ENCODE measurements at regions not wholly inside any gene's neighbourhood (a gene's known extent, or its start where the extent isn't known, plus 50 kb on each side); places are given as distances from the start of the nearest gene placed in this dataset.
"Not testable (repeated sequence)": the region's sequence is repeated elsewhere in the genome, so short reads cannot be mapped to it uniquely, and the experiment has no call there.

DNA sequence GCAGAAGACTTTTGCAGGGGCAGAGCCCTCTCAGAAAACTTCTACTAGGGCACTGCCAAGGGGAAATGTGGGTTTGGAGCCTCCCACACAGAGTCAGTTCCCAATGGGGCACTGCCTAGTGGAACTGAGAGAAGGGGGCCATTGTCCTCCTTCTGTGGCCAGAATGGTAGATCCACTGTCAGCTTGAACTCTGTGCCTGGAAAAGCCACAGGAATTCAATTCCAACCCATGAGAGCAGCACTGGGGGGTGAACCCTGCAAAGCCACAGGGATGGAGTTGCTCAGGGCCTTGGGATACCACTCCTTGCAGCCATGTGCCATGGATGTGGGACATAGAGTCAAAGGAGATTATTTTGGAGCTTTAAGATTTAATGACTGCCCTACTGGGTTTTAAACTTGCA, 262.2 kb upstream of the SEMA3C start:
- no peak for DNase-seq (ENCODE audit: low spot score)

DNA sequence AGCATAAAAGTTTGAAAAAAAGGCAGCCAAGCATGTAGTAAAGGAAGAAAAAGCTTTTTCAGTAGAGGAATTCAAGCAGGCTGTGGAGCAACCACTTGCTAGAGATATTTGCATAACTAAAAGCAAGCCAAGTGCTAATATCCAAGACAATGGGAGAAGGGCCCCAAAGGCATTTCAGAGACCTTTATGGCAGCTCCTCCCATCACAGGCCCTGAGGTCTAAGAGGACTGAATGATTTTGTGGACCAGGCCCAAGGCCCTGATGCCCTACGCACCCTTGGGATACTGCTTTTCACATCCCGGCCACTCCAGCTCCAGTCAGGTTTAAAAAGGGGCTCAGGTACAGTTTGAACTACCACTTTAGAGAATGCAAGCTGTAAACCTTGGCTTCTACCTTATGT, 261.7 kb upstream of the SEMA3C start:
- DNase-seq (ENCODE audit: low spot score), result no peak

DNA sequence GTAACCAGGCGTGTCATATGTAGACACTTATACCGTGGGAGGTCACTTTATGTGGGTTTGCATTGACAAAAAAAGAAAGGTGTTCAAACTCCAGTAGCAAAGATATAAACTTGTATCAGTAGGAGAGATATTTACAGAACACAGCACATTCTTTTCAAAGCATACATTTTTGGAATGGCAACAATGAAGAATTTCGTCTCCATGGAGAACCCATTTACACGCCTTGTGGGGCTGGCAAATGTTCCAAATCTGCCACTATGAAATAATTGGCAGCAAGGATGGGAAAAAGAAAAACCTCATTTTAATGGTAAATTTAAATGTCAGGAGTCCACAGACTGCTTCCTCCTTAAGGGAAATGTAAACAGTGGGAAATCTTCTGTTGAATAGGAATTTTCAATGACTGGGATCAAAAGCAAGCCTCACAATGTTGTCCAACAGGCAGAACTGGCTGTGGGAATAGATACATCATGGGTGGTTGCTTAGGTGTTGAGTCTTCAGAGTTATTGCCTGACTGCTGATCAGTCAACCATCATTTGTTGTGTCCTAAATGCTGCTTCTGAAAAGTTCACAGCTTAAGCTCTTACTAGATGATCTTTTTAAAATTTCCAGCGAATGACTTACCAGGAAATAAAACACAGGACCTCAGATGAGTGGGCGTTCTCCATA, 256.6 kb upstream of the SEMA3C start:
- DNase-seq (ENCODE audit: low spot score), result no peak

DNA sequence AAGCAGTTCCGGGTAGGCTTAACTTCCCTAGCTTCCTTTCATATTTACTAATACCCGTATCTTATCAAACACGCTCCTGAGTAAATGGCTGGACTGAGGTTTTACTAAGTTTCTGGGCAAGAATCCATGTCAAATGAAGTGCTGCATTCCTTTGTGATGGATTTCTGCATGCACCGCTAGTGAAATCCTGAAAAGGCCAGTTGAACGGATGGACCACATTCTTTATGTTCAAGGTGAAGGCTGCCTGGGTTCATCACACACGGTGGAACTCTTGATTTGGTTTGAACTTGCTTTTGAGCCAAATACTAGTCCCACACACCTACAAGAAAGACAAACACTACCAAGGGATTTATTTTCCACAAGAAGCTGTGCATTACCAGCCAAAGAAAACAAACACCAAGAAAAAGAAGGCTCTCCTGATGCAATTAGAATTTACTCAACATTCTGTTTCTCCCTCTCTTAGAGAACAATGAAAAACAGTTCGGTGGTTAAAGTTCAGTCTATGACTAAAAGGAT, 255.0 kb upstream of the SEMA3C start:
- DNase-seq (ENCODE audit: low spot score), result peak; percentile 13

DNA sequence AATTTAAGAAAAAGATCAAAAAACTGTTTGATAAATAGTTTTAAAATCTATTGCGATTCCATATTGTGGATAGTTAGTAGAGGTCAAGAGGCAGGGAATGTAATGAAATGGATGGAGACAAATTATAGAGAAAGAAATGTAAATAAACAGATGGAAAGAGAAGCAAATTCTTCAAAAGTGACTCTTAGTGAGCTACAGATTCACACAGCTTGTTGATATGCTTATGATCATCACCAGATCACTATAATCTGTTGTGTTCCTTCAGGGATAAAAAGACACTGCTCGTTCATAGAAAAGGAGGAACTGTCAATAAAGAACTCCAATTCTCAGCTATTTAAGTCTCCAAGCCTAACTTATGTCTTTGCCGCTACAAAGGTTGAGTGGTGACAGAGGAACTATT, 251.4 kb upstream of the SEMA3C start:
- DNase-seq (ENCODE audit: low spot score), result no peak

DNA sequence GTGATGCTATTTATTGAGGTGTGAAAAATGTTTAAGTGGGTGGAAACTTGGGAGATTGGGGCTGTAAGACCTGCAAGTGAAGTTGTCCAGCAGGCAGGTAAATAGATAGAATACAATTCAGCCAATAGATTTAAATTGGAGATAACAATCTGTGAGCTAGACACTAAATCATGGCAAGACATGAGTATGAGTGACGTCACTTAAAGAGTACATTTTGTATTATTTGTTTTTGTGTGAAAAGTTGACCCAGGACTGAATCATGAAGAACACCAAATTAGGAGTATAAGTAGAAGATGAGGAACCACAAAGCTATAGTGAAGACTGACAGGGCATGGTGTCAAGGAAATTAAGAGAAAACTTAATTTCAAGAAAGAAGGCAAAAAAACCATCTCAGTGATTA, 249.1 kb upstream of the SEMA3C start:
- DNase-seq (ENCODE audit: low spot score), result no peak

DNA sequence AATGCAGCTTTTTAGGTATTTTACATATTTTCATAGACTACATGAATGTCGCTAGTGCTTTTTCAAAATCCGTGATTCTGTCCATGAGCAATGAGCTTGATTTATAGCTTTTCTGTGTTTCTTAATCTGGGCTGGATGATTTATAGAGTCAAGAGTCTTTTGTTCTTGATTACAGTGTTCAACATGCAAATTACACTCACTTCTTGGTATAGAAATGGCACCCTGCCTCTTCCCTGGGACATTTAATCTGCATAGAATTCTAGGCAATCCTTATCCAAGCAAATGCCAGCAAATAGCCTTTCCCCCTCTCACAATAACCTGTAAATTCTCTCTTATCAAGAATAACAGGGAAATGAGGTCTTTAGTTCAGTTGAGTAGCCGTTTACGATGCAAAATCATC, 246.2 kb upstream of the SEMA3C start:
- no peak for DNase-seq (ENCODE audit: low spot score)

DNA sequence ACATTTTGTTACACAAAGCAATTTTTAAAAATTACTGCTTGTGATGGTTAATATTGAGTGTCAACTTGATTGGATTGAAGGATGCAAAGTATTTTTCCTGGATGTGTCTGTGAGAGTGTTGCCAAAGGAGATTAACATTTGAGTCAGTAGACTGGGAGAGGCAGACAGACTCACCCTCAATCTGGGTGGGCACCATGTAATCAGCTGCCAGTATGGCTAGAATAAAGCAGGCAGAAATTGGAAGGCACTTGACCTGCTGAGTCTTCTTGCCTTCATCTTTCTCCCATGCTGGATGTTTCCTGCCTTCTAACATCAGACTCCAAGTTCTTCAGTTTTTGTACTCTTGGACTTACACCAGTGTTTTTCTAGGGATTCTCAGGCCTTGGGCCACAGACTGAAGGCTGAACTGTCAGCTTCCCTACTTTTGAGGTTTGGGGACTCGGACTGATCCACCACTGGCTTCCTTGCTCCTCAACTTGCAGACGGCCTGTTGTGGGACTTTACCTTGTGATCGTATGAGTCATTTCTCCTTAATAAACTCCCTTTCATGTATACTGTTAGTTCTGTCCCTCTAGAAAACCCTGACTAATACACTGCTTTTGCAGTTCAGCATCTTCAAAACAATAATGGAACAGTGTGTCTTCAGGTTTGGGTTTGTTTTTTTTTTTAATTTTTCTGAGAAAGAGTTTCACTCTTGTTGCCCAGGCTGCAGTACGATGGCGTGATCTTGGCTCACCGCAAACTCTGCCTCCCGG, 244.1 kb upstream of the SEMA3C start:
- DNase-seq (ENCODE audit: low spot score), result no peak

DNA sequence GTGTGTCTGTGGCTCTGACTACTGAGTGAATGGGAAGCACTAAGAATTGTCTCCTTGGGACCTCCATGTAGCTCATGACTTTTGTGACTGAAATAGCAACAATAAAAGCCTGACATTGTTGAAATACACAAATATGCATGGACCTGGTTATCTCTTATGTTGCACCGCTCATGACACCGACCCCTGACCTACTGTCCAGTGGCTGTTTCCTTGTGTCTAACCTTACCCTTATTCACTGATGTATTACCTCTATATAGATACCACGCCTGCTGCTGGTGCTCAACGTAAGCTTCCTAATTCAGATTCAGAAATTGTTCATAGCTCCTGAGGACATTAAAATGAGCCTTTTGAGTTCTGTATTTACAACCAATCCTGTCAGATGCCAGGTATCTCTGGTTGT, 243.4 kb upstream of the SEMA3C start:
- no peak for DNase-seq (ENCODE audit: low spot score)

DNA sequence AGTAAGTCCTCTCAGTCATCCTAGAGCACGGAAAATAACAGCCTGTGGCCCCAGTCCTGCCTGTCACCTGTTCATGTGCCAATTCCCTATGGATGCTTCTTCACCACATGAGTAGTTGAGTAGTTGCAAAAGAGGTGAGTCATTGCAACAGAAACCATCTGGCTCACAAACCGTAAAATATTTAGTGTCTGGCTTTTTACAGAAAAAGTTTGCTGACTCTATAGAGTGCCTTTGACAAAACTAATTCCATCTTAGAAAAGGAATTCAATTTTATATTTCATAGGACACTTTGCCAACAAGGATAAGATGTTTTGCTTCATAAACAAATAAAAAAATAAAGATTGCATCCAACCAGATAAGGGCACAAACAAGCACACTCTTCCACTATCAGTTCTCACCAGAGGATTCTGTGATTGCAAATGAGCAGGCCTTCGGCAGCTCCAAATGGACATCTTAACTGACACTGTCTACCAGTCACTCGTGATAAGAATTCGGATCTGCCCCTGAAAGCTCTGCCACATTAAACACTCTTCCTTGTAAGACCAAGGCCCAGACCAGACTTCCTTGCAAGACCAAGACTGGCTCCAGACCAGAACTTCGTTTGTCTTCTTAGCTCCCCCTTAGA, 242.7 kb upstream of the SEMA3C start:
- peak; percentile 92 for DNase-seq (ENCODE audit: low spot score)

DNA sequence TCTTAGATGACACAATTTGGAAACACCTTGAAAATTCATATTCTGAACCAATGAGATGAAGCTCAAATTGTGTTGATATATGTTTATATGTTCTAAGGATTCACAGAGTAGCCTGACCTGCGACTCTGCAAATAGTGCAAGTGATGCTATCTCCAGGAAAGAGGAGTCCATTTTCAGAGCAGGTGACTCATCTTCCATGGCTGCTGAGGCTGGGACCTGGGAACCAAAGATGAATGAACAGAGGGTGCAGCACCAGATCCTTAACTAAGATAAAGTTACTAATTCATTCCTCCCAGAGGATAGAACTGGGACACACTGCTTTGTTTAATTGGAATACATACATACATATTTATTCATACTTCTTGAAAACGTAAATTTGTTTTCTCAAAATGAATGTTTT, 240.6 kb upstream of the SEMA3C start:
- no peak for DNase-seq (ENCODE audit: low spot score)

DNA sequence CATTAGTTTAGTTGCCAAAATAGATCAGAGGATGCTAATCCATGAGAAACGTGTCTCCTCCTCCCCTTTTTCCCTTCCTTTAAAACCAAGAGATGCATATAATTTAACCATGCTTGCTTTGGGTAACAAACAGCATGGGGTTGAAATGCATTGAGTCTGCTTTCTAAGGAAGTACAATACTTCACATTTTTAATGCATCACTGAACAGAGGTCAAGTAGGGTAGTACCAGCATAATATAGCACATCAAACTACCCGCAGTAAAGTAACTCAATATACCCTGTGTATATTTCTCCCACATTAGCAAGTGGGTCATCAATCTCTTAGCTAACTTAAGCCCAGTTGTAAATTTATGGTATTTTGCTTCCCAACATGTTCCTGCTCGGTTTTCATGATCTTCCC, 239.3 kb upstream of the SEMA3C start:
- DNase-seq (ENCODE audit: low spot score), result no peak

DNA sequence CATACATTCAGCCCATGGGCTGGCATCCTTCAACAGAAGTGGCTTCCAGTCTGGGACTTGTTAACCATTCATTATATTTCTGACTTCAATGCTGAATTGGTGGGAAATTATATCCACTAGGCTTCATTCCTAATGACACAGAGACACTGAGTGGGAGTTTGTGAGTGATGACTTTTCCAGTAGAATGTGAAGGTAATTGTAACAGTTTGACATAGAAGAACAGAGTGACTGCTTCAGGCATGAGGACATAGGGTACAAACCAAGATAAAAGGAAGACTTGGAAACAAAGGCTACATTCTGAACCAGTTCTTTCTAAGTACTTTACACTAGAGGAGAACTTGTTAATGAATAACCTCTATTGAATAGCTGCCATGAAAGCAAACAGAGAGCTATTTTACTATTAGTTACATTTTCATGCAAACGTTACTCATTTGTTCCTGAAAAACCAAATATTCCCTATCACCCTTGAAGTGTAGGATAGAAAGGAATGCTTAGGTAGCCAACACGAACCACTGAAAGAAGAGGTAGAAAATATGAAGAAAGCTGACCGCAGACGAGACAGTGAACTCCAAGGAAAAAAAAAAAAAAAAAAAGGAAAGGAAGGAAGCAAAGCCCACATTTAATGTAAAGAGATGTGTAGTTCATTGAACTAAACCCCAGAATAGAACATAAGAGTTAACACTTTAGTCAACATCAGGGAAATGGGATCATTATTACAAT, 237.0 kb upstream of the SEMA3C start:
- DNase-seq (ENCODE audit: low spot score), result no peak

DNA sequence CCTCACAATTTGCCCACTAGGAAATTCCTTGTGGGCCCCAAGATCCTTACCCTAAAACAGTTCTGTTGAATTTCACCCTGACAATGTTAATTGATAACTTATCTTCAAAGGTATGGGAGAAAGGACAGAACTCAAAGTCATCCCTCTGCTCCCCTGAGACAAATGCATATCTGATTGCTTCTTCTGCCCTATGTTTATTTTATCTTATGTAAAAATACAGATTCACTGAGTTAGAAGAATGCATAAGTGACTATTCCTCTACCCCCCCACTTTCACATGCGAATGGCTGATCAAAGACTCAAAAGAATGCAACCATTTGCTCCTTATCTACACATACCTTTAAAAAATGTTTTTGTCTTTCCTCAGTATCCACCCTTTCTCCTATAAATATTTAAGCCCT, 235.7 kb upstream of the SEMA3C start:
- no peak for DNase-seq (ENCODE audit: low spot score)

DNA sequence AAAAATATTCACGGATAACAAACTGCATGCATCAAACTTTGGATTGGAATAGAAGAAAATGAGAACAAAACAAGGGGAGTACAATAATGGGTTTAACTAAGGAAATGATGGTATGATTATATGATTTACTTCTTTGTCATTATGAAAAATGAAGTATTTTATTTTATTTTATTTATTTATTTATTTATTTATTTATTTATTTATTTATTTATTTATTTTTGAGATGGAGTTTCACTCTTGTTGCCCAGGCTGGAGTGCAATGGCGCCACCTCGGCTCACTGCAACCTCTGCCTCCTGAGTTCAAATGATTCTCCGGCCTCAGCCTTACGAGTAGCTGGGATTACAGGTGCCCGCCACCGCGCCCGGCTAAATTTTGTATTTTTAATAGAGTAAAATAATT, 234.1 kb upstream of the SEMA3C start:
- DNase-seq (ENCODE audit: low spot score), result not testable (repeated sequence)

DNA sequence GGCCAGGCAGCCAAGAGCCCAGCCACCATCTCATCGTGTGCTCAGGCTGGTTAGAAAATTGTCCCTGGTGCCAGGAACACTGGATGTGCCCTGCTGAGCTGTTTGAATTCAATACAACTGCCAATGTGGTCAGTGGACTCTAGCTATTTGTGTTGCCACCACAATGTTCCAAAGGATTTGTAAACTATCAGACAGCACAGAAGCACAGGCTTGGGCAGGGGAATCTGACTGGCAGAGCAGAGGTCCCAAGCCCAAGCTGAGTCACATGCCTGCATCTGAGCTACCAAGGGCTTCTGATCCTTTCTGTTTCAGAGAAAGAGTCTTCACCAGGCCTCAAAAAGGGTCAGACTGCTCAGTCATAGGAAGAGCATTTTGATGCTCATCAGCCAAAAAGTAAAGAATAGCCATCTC, 232.1 kb upstream of the SEMA3C start:
- DNase-seq (ENCODE audit: low spot score), result peak; percentile 13

DNA sequence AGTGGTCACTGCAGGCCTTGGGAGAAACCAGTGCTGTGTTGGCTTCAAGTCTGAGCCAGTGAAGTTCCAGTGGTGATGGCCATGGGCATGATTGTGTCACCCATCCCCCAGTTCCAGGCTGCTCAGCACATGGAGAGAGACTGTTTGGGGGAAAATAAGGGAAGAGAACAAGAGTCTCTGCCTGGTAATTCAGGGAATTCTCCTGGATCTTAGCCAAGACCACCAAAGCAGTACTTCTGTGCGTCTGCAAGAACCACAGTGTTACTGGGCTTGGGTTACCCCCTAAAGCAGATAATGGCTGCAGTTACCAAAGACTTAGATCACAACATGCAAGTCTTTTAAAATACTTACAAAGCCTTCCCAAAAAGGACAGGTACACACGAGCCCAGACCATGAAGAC, 225.0 kb upstream of the SEMA3C start:
- no peak for DNase-seq (ENCODE audit: low spot score)

DNA sequence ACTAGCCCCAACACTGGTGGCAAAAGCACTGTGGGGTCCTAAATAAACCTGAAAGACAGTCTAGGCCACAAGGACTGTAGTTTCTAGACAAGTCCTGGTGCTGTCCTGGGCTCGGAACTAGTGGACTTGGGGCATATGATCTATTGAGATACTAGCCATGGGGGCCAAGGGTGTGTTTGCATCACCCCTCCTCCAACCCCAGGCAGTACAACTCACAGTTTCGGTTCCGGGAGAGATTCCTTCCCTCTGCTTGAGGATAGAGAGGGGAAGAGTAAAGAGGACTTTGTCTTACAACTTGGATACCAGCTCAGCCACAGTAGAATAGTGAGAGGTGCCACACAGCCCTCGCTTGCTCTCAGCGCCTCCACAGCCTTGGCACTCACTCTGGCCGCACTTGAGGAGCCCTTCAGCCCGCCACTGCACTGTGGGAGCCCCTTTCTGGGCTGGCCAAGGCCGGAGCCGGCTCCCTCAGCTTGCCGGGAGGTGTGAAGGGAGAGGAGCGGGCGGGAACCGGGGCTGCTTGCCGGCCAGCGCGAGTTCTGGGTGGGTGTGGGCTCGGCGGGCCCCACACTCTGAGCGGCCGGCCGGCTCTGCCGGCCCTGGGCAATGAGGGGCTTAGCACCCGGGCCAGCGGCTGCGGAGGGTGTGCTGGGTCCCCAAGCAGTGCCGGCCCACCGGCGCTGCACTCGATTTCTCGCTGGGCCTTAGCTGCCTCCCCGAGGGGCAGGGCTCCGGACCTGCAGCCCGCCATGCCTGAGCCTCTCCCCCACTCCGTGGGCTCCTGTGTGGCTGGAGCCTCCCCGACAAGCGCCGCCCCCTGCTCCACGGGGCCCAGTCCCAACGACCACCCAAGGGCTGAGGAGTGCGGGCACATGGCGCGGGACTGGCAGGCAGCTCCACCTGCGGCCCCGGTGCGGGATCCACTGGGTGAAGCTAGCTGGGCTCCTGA, 222.7 kb upstream of the SEMA3C start:
- DNase-seq (ENCODE audit: low spot score), result not testable (repeated sequence)

DNA sequence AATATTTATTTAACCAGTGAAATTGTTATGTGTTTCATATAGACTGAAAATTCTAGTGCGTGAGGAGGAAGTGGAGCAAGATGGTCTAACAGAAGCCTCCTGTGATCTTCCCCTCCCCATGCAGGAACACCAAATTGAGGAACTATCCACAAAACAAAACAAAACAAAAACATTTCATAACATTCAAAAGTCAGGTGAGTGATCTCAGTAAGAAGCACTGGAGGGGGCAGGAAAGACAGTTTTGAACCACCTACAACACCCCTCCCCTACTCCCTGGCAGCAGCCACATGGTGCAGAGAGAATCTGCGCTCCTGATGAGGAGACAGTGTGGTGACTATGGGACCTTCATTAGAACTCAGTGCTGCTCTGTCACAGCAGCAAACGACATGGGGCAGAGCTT, 221.9 kb upstream of the SEMA3C start:
- DNase-seq (ENCODE audit: low spot score), result no peak

DNA sequence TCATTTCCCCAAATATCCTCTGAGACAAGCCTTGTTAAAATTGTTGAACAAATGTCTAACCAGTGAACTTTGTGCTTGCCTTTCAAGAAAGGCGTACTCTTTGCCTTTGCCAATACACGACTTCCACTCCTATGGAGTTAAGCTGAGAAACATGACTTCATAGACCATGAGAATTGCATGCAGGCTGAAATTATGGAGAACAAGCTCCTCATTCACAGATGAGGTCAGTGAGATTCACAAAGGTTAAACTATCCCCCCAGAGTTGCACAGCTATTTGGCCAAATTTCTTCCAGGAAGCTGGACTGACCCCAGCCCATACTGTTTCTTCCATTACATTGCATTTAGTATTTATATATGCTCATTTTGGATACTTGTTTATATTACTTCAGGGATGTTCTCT, 221.4 kb upstream of the SEMA3C start:
- no peak for DNase-seq (ENCODE audit: low spot score)

DNA sequence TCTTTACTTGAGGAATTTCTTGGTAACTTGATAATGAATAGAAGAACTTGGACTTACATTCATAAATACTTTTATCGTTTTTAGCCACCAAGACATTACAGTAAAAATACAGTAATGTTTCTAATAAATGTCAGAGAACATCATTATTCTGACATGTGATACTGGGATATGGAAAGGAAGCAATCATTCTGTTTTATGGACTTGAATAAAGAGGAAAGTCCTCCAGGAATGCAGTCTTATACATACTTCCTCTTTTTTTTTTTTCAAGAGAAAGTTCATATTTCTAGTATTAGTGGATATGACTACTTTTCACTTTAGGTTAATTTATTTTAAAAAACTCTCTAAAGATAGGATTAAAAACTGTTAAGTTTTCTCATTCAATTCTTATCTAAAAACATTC, 220.0 kb upstream of the SEMA3C start:
- no peak for DNase-seq (ENCODE audit: low spot score)
